GM12892 (cell line): ENCODE measurements at regions not wholly inside any gene's neighbourhood (a gene's known extent, or its start where the extent isn't known, plus 50 kb on each side); places are given as distances from the start of the nearest gene placed in this dataset.
A peak's percentile ranks its signal among the peaks of the same experiment; 100 is the strongest.

ENCODE experiments used
- DNase-seq: peaks from one replicate; pipeline ENCODE4 v3.0.0; 2011; ENCODE audit not compliant: insufficient read length
- FAIRE-seq: peaks from 2 replicates; lab custom pipeline; 2011; peaks lifted over from hg19 to GRCh38; lab: Jason Lieb, UNC
- POLR2A ChIP-seq: IDR thresholded peaks from 2 replicates; pipeline ENCODE4 v1.6.1; 2011; ENCODE audit warnings: low read depth, low read length, control low read depth
- POLR2AphosphoS5 ChIP-seq: IDR thresholded peaks from 2 replicates; pipeline ENCODE4 v1.6.1; 2011; ENCODE audit warnings: low read depth, low read length, control low read depth
- TAF1 ChIP-seq: IDR thresholded peaks from 2 replicates; pipeline ENCODE4 v1.6.1; 2011; ENCODE audit warnings: low read depth, mild to moderate bottlenecking, control low read depth, low read length, borderline replicate concordance

DNA sequence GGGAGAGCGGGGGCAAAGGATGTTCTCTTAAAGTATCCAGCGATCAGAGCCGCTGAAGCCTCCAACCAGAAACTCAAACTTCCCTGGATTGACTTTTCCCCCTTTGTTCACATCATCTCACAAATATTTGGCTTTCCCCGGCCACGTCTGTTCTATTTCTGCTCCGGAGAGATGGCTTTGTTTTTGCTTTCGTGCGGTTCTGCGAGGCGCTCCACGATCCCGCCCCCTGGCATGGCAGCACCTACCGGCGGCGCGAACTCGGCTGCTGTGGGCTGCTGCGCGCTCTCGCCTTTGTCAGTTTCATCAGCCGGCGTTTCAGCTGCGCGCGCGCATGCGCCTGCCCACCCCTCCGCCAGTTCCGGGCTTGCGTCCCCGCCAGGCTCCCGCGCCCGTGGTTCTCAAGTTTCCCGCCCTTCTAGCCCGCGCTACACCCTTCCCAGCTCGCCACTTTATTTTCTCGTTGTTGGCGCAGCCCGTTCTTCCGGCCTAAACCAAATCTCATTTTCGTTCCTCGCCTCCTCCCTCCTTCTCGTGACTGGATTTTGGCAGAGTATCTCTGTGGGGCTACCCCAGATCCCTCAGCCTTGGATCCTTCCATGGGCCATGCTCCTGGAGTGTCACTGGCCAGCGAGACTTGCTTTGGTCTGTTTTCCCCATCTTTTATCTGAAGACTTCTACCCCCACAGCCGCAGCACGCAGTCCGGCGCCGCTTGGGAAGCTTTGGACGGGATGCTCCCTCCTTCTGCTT, 98.0 kb downstream of the INSIG2 start:
- peak; percentile 79 for DNase-seq
- peak; percentile 94 for FAIRE-seq
- TF ChIP-seq POLR2A (peak; percentile 30; the same call in 1 of the 2 replicates), POLR2AphosphoS5 (no peak), TAF1 (no peak)

DNA sequence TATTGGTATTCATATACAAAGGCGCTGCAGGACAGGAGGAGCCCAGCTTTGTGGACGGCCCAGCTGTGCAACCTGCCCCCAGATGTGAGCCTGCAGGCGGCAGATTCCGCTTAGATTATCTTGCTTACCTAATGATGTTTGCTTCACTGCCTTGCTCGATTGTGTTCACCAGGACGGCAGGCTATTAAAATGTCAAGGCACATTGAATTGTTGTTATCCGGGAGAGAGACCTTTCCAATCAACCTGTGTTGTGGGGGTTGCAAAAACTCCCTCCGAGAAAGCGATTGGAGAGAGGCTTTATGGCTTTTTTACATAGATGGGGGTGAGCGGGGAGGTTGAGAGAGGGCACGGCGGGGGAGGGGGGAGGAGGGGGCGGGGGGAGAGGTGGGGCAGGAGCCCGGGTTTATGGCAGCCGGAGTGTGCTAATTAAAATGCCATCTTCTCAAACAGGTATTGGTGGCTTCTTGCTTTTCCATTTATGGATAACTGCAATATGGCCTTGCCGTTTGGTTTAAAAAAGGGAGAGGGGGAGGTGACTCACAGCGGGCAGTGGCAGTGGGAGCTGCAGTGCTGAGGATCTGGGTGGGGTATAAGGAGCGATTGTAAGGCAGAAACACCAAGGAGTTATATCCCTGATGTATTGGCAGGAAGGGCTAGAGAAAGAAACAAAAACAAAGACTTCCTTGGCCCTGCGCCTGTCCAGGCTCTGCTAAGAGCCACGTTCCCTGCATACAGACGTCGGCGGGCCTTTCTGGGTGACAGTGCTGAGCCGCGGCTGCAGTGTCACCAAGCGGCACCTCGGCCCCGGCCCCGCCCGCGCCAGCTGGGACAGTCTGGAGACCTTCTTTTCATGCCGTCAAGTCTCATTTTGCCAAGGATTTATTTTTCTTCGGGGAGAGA, 97.2 kb downstream of the INSIG2 start:
- FAIRE-seq, result no peak
- TF ChIP-seq TAF1 (no peak), POLR2AphosphoS5 (no peak), POLR2A (no peak)
- DNase-seq, result peak; percentile 48

DNA sequence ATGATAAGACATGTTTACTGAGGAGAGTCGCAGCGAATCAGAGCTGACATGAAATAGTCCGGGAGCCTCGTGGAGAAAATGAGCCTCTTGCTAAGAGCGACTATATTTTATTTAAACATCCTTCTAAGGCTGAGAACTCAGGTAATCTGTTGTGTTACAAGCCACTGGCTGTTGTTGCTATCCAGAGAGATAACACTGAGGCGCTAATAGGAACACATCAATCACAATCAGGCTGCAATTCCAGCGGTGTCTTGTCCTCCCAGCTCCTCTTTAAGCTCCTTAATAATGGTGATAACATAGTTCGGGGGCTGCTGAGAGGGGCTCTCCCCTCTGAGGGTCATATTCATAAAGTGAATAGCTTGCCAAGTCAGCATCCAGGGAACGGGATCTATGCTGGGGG, 95.1 kb downstream of the INSIG2 start:
- TF ChIP-seq POLR2A (no peak), POLR2AphosphoS5 (no peak), TAF1 (no peak)
- FAIRE-seq (no peak), DNase-seq (no peak)

DNA sequence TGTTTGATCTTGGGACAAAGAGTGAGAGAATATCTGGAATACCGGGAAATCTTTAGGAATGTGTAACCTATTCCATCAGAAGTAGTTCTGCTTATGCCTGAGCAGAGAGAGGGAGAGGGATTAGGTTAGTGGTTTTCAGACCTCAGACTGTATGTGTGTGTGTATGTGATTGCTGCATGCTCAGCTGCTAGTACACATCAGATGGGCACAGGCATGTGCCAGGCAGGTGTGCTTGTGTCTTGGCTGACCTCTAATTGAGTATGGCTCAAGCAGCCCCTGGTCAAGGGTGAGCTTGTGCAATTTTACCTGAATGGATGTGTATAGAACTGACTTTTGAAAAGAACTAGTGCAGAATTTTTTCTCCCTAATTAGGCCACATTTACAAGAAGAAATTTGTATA, 91.2 kb downstream of the INSIG2 start:
- DNase-seq, result no peak
- no peak for TF ChIP-seq POLR2A
- no peak for TF ChIP-seq TAF1
- TF ChIP-seq POLR2AphosphoS5, result no peak
- no peak for FAIRE-seq

DNA sequence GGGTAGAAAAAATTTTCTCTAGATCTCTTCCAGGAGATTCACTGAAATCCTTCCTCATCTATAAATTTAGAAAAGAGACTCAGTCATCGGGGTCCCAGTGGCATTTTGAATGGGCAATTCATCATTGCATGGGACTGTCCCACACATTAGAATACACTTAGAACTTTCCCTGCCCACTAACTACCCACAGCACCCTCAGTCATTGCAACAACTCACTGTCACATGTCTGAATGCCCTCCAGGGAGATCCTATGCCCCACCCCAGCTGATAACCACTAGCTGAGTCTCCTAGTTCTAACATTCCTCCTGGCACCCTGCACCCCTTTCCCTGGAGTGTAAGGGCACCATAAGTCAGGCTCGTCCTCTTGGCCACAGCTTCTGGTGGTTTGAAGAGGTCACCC, 89.6 kb downstream of the INSIG2 start:
- DNase-seq (no peak), FAIRE-seq (no peak)
- no peak for TF ChIP-seq TAF1
- TF ChIP-seq POLR2AphosphoS5, result no peak
- TF ChIP-seq POLR2A, result no peak

DNA sequence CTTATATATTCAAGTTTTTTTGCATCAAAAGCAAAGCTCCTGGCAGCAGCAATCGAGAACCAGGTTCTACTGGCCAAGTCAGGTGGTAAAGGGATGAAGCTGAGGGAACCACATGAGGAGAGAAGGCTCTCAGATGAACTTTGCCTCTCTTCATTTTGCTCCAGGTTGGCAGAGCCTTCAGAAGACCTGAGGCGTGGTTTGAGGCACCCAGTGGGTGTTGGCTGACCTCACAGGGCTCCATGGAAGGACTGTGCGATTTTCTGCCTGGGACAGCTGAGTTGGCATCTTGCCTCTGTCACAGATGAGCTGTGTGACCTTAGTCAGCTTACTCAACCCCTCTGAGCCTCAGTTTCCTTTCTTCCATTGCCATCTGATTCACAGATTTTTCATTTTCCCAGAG, 89.0 kb downstream of the INSIG2 start:
- DNase-seq, result no peak
- no peak for FAIRE-seq

DNA sequence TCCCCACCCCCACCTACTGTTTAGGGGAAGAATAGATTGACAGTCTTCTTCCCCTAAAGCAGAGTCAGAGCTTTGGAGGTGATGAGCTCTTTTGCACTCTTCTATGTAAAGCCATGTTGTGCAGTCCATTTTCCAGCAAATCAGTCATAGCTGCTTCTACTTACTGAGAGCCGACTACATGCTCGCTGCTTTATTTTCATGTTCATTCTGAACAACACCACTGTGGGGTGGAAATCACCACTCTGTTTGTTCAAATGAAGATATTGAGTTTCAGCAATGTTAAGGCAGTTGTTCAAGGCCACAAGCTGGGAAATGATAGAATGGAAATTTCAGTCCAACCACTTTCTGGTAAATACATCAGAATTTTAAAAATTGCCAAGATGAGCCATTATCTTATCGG, 88.3 kb downstream of the INSIG2 start:
- DNase-seq, result no peak
- FAIRE-seq, result no peak
- TF ChIP-seq POLR2A (no peak), TAF1 (no peak), POLR2AphosphoS5 (no peak)

More for the DNA sequence above, 89.0 kb downstream of the INSIG2 start:
- no peak for TF ChIP-seq POLR2A
- TF ChIP-seq TAF1, result no peak
- no peak for TF ChIP-seq POLR2AphosphoS5

DNA sequence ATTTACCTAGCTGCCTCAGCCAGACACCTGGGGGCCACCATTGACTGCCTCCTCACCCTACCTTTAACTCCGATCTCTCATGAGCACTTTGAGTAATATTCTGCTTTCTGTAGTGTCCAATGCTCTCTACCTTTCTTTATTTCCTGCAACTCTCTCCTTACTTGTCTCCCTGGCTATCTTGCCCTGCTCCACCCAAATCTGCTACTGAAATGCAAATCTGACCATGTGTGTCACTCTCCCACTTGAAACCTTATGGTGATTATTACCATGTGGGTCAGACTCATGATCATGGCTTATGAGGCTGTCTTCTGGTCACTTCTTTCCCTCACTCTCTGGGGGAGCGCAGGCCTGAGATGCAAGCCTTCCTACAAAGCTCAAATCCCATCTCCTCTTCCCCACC, 83.3 kb downstream of the INSIG2 start:
- no peak for DNase-seq
- no peak for FAIRE-seq

DNA sequence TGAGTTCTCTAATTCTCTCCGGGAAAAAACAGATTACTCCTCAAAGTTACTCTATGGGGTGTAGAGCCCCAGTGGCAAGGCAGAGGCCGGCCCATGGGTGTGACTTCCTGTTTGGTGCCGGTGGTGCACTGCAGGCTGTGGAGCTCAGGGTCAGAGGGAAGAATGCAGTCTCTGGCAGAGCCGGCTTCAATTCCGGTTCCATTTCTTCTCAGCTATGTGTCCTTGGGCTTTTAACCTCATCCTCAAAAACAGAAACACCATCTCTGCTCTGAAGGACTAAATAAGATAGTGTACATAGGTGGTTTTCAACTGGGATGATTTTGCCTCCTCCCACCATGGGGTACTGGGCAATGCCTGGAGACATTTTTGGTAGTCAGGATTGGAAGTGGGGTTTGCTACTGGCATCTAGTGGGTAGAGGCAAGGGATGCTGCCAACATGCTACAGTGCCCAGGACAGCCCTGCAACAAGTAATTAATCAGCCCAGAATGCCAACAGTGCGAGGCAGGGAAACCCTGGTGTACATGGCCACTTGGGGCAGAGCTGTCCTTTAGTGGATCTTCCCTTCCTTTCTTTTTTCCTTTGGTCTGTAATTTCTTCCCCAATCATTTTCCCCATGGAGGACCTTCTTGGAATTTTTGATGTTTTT, 81.2 kb downstream of the INSIG2 start:
- DNase-seq, result no peak
- no peak for TF ChIP-seq POLR2AphosphoS5
- FAIRE-seq, result no peak

More for the DNA sequence above, 83.3 kb downstream of the INSIG2 start:
- TF ChIP-seq POLR2AphosphoS5 (no peak), TAF1 (no peak), POLR2A (no peak)

DNA sequence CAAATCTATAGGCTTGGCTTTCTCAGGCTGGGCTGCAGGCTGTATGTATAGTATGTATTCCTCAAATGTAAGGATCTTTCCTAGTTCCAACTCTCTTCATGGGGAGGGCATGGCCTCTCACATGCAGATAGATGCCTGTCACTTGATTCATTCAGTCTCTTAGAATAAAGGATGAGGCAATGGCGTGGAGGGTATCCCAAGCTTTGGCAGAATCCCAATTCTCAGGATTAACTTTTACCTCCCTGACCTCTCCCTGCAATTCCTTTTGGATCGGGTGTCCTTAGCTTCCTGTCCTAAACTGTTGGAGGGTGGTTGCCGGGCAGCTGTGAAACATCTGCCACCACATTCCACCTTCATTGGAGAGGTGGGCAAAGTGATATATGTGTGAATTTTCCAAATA, 80.3 kb downstream of the INSIG2 start:
- DNase-seq (no peak), FAIRE-seq (no peak)
- no peak for TF ChIP-seq TAF1
- TF ChIP-seq POLR2A, result no peak
- TF ChIP-seq POLR2AphosphoS5, result no peak

DNA sequence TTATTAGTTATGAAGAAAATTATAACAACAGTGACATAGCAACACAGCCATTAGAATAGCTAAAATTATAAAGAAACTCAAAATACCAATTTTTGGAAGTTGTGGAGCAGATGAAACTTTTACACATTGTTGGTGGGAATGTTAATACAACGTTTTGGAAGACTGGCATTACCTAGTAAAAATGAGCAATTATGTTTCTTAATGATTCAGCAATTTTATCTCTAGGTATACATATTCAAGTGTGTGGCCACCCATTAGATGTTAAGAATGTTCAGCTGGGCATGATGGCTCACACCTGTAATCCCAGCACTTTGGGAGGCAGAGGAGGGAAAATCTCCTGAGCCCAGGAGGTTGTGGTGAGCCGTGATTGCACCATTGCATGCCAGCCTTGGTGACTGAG, 78.8 kb downstream of the INSIG2 start:
- DNase-seq (no peak), FAIRE-seq (no peak)
- TF ChIP-seq TAF1, result no peak
- no peak for TF ChIP-seq POLR2A
- TF ChIP-seq POLR2AphosphoS5, result no peak

DNA sequence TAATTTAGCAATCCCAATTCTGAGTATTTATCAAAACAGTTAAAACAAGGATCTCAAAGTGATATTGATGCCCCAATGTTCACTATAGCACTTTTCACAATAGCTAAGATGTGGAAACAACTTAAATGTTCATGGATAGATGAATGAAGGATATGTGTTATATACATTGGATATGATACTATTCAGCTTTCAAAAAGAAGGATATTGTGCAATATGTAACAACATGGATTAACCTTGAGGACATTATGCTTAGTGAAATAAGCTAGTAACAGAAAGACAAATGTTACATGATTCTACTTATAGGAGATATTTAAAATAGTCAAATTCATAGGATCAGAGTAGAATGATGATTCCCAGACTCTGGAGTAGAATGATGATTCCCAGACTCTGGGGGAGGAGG, 78.0 kb downstream of the INSIG2 start:
- FAIRE-seq, result no peak
- TF ChIP-seq POLR2AphosphoS5 (no peak), POLR2A (no peak), TAF1 (no peak)
- no peak for DNase-seq

DNA sequence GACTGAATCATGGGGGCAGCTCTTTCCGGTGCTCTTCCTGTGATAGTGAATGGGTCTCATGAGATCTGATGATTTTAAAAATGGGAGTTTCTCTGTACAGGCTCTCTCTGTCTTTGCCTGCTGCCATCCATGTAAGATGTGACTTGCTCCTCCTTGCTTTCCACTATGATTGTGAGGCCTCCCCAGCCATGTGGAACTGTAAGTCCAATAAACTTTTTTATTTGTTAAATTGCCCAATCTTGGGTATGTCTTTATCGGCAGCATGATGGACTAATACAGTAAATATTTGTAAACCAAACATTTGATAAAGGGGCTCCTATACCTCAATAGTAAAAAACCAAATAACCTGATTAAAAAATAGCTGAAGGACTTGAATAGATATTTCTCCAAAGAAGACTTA, 77.3 kb downstream of the INSIG2 start:
- no peak for TF ChIP-seq TAF1
- no peak for TF ChIP-seq POLR2AphosphoS5
- DNase-seq (no peak), FAIRE-seq (no peak)
